ENCODE measurements at regions not wholly inside any gene's neighbourhood (a gene's known extent, or its start where the extent isn't known, plus 50 kb on each side); places are given as distances from the start of the nearest gene placed in this dataset.

GRCh38 chr9:1637401-1637800, 377.7 kb upstream of the SMARCA2 start:
- Histone ChIP-seq H3K9ac (ENCODE audit: low read depth, low read length, poor library complexity) (no peak overlapping the region), H3K23ac (ENCODE audit: low read depth, low read length, poor library complexity) (no peak overlapping the region), H2BK5ac (ENCODE audit: low read length) (no peak overlapping the region), H3K36me3 (replicated peaks in 1 of 2; ENCODE audit: control insufficient read depth in 2 of 2, insufficient read depth in 2 of 2, low read length in 2 of 2) (no peaks in the 10 kb centered on the region), H3K4me2 (ENCODE audit: insufficient read depth, low read length, poor library complexity, severe bottlenecking) (no peak overlapping the region), H2AFZ (ENCODE audit: low read length) (no peak overlapping the region), H2AK5ac (ENCODE audit: low read depth, low read length) (no peak overlapping the region), H3K14ac (ENCODE audit: low read length) (no peak overlapping the region), H3K27ac (replicated peaks; ENCODE audit: low read length) (no peak overlapping the region), H3K9me3 (replicated peaks in 1 of 2; ENCODE audit: control insufficient read depth in 2 of 2, insufficient read depth in 1 of 2, low read depth in 1 of 2, low read length in 2 of 2) (no peaks in the 10 kb centered on the region), H3K4ac (ENCODE audit: low read length) (no peak overlapping the region), H2BK15ac (ENCODE audit: low read length) (no peak overlapping the region), H4K91ac (ENCODE audit: low read depth, low read length, poor library complexity) (no peak overlapping the region), H4K8ac (ENCODE audit: low read depth, low read length) (no peak overlapping the region), H3K27me3 (ENCODE audit: control insufficient read depth in 3 of 3, insufficient read depth in 3 of 3, low read depth in 1 of 3, low read length in 3 of 3) (no peaks in the 10 kb centered on the region), H3K4me3 (ENCODE audit: low read length in 2 of 2) (no peak overlapping the region), H2BK120ac (ENCODE audit: low read depth, low read length) (no peak overlapping the region), H3K18ac (ENCODE audit: low read length) (no peak overlapping the region), H3K79me1 (ENCODE audit: low read depth, low read length) (no peaks in the 10 kb centered on the region), H2BK12ac (ENCODE audit: low read length) (no peak overlapping the region), H3K4me1 (ENCODE audit: control insufficient read depth in 2 of 2, insufficient read depth in 1 of 2, low read depth in 1 of 2, low read length in 2 of 2) (no peaks in the 10 kb centered on the region)
- WGBS, 2 donors (ENCODE audit: extremely low coverage in 2 of 2, insufficient read length in 2 of 2, insufficient replicate concordance in 1 of 2) = no CpG with 5 or more reads among the region's 2 CpGs
- no peak for DNase-seq (ENCODE audit: low spot score)

- Histone ChIP-seq H3K9me3 (replicated peaks in 1 of 2; ENCODE audit: control insufficient read depth in 2 of 2, insufficient read depth in 1 of 2, low read depth in 1 of 2, low read length in 2 of 2) (no peaks in the 10 kb centered on the region), H2BK15ac (ENCODE audit: low read length) (no peak overlapping the region), H4K8ac (ENCODE audit: low read depth, low read length) (no peak overlapping the region), H3K18ac (ENCODE audit: low read length) (no peak overlapping the region), H3K4me2 (ENCODE audit: insufficient read depth, low read length, poor library complexity, severe bottlenecking) (no peak overlapping the region), H3K14ac (ENCODE audit: low read length) (no peak overlapping the region), H3K4ac (ENCODE audit: low read length) (no peak overlapping the region), H2BK120ac (ENCODE audit: low read depth, low read length) (no peak overlapping the region), H3K23ac (ENCODE audit: low read depth, low read length, poor library complexity) (no peak overlapping the region), H3K9ac (ENCODE audit: low read depth, low read length, poor library complexity) (no peak overlapping the region), H2AFZ (ENCODE audit: low read length) (no peak overlapping the region), H2BK12ac (ENCODE audit: low read length) (no peak overlapping the region), H2AK5ac (ENCODE audit: low read depth, low read length) (no peak overlapping the region), H2BK5ac (ENCODE audit: low read length) (no peak overlapping the region), H4K91ac (ENCODE audit: low read depth, low read length, poor library complexity) (no peak overlapping the region), H3K27me3 (ENCODE audit: control insufficient read depth in 3 of 3, insufficient read depth in 3 of 3, low read depth in 1 of 3, low read length in 3 of 3) (no peaks in the 10 kb centered on the region), H3K4me3 (ENCODE audit: low read length in 2 of 2) (no peak overlapping the region), H3K4me1 (ENCODE audit: control insufficient read depth in 2 of 2, insufficient read depth in 1 of 2, low read depth in 1 of 2, low read length in 2 of 2) (no peaks in the 10 kb centered on the region), H3K27ac (replicated peaks; ENCODE audit: low read length) (no peak overlapping the region), H3K36me3 (replicated peaks in 1 of 2; ENCODE audit: control insufficient read depth in 2 of 2, insufficient read depth in 2 of 2, low read length in 2 of 2) (no peaks in the 10 kb centered on the region), H3K79me1 (ENCODE audit: low read depth, low read length) (no peaks in the 10 kb centered on the region)
- DNase-seq (ENCODE audit: low spot score) = no peak
- WGBS, 2 donors (ENCODE audit: extremely low coverage in 2 of 2, insufficient read length in 2 of 2, insufficient replicate concordance in 1 of 2) = no CpG with 5 or more reads among the region's 5 CpGs
These were observed 376.0 kb upstream of the SMARCA2 start for GRCh38 chr9:1639166-1639565.

- Histone ChIP-seq H3K4me2 (ENCODE audit: insufficient read depth, low read length, poor library complexity, severe bottlenecking) (no peak overlapping the region), H2BK15ac (ENCODE audit: low read length) (no peak overlapping the region), H3K4ac (ENCODE audit: low read length) (no peak overlapping the region), H4K91ac (ENCODE audit: low read depth, low read length, poor library complexity) (no peak overlapping the region), H2AK5ac (ENCODE audit: low read depth, low read length) (no peak overlapping the region), H3K4me1 (ENCODE audit: control insufficient read depth in 2 of 2, insufficient read depth in 1 of 2, low read depth in 1 of 2, low read length in 2 of 2) (no peaks in the 10 kb centered on the region), H2BK12ac (ENCODE audit: low read length) (no peak overlapping the region), H3K9me3 (replicated peaks in 1 of 2; ENCODE audit: control insufficient read depth in 2 of 2, insufficient read depth in 1 of 2, low read depth in 1 of 2, low read length in 2 of 2) (no peaks in the 10 kb centered on the region), H3K27ac (replicated peaks; ENCODE audit: low read length) (no peak overlapping the region), H3K27me3 (ENCODE audit: control insufficient read depth in 3 of 3, insufficient read depth in 3 of 3, low read depth in 1 of 3, low read length in 3 of 3) (no peaks in the 10 kb centered on the region), H3K4me3 (ENCODE audit: low read length in 2 of 2) (no peak overlapping the region), H2BK120ac (ENCODE audit: low read depth, low read length) (no peak overlapping the region), H2AFZ (ENCODE audit: low read length) (no peak overlapping the region), H3K14ac (ENCODE audit: low read length) (no peak overlapping the region), H4K8ac (ENCODE audit: low read depth, low read length) (no peak overlapping the region), H3K36me3 (replicated peaks in 1 of 2; ENCODE audit: control insufficient read depth in 2 of 2, insufficient read depth in 2 of 2, low read length in 2 of 2) (no peaks in the 10 kb centered on the region), H2BK5ac (ENCODE audit: low read length) (no peak overlapping the region), H3K9ac (ENCODE audit: low read depth, low read length, poor library complexity) (no peak overlapping the region), H3K79me1 (ENCODE audit: low read depth, low read length) (no peaks in the 10 kb centered on the region), H3K23ac (ENCODE audit: low read depth, low read length, poor library complexity) (no peak overlapping the region), H3K18ac (ENCODE audit: low read length) (no peak overlapping the region)
- no peak for DNase-seq (ENCODE audit: low spot score)
- WGBS, 2 donors (ENCODE audit: extremely low coverage in 2 of 2, insufficient read length in 2 of 2, insufficient replicate concordance in 1 of 2) = no CpG with 5 or more reads among the region's 1 CpG
These were observed 367.4 kb upstream of the SMARCA2 start for GRCh38 chr9:1647776-1648175.

- Histone ChIP-seq H3K4me3 (ENCODE audit: low read length in 2 of 2) (no peak overlapping the region), H3K36me3 (replicated peaks in 1 of 2; ENCODE audit: control insufficient read depth in 2 of 2, insufficient read depth in 2 of 2, low read length in 2 of 2) (no peaks in the 10 kb centered on the region), H3K4ac (ENCODE audit: low read length) (no peak overlapping the region), H3K23ac (ENCODE audit: low read depth, low read length, poor library complexity) (no peak overlapping the region), H3K4me1 (ENCODE audit: control insufficient read depth in 2 of 2, insufficient read depth in 1 of 2, low read depth in 1 of 2, low read length in 2 of 2) (no peaks in the 10 kb centered on the region), H2BK15ac (ENCODE audit: low read length) (no peak overlapping the region), H2BK5ac (ENCODE audit: low read length) (no peak overlapping the region), H3K14ac (ENCODE audit: low read length) (no peak overlapping the region), H3K27me3 (ENCODE audit: control insufficient read depth in 3 of 3, insufficient read depth in 3 of 3, low read depth in 1 of 3, low read length in 3 of 3) (no peaks in the 10 kb centered on the region), H2BK120ac (ENCODE audit: low read depth, low read length) (no peak overlapping the region), H3K4me2 (ENCODE audit: insufficient read depth, low read length, poor library complexity, severe bottlenecking) (no peak overlapping the region), H3K18ac (ENCODE audit: low read length) (no peak overlapping the region), H2AK5ac (ENCODE audit: low read depth, low read length) (no peak overlapping the region), H4K91ac (ENCODE audit: low read depth, low read length, poor library complexity) (no peak overlapping the region), H3K79me1 (ENCODE audit: low read depth, low read length) (no peaks in the 10 kb centered on the region), H3K9me3 (replicated peaks in 1 of 2; ENCODE audit: control insufficient read depth in 2 of 2, insufficient read depth in 1 of 2, low read depth in 1 of 2, low read length in 2 of 2) (peaks cover 0 to 1% of the 10 kb centered on the region in 2 donors), H3K27ac (replicated peaks; ENCODE audit: low read length) (no peak overlapping the region), H2AFZ (ENCODE audit: low read length) (no peak overlapping the region), H4K8ac (ENCODE audit: low read depth, low read length) (no peak overlapping the region), H3K9ac (ENCODE audit: low read depth, low read length, poor library complexity) (no peak overlapping the region), H2BK12ac (ENCODE audit: low read length) (no peak overlapping the region)
- no CpG with 5 or more reads among the region's 4 CpGs for WGBS, 2 donors (ENCODE audit: extremely low coverage in 2 of 2, insufficient read length in 2 of 2, insufficient replicate concordance in 1 of 2)
- DNase-seq (ENCODE audit: low spot score) = no peak
These were observed 361.9 kb upstream of the SMARCA2 start for GRCh38 chr9:1653282-1653681.

All from neuronal stem cell (in vitro differentiated cells).